ENCODE measurements at regions not wholly inside any gene's neighbourhood (a gene's known extent, or its start where the extent isn't known, plus 50 kb on each side); places are given as distances from the start of the nearest gene placed in this dataset.

DNA sequence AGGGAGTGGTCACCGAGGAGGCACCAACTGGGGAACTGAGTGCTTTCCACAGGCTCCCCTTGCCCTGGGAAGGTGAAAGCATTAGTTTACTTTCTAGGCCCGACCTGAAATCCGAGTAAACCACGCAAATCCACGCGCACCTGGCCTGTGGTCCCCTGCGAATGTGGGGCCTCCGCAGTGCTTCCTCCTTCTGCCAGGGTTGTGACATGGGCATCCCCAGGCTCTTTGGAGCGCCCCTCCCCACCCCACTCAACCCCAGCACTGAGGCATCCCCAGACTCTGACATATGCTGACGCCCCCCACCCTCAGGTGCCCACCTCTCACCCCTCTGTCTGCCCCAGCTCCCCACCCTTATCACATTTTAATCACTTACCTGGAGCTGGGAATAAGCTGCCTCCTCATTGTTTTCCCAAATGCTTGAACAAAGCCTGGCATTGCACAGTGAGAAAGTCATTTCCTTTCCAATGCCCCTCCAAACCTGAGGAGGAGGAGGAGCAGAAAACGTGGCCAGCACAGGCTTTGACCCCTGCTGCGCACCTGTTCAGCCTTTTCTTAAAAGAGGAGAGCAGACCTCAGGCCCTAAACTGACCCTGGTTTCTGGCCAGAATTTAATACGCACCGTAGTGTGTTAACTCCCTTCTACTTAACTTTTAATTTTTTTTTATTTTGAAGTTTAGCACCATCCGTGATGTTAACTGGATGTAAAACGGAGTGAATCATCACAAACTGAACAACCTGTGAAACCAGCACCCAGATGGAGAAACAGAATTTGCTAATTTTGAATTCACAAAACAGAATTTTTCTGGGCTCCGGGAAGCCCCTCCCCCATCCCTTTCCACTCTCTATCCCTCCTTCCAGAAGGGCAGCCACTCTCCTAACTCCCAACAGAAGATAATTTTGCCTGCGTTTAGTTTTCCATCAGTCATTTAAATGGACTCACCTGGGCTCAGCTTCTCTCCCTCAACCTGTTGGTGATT is 129.4 kb downstream of the WDR11 start:
- Histone ChIP-seq H3K27me3 (peaks cover 5% of the 10 kb centered on the region), H3K4me1 (peaks cover 13 to 22% (median 19%) of the 10 kb centered on the region in 4 donors), H3K4me3 (no peak overlapping the region), H3K9me3 (no peaks in the 10 kb centered on the region), H3K36me3 (no peaks in the 10 kb centered on the region), H3K27ac (peak overlapping the region in 2 of 4 donors; percentile 6 to 65)
- in situ Hi-C loops (cut with MboI; ENCODE audit: low pct_ligation_motif_present in 1 of 4, low pct_unique_long_range_greater_than_20kb in 1 of 4, low sequenced_read_pairs in 3 of 4): no loop called here
- intact Hi-C loops (cut with DNase I; ENCODE audit: low total_unique reads): no loop called here
- TF ChIP-seq EP300 (IDR thresholded peaks at IDR 0.05; ENCODE audit: low read depth) (no peak), POLR2AphosphoS5 (IDR thresholded peaks at IDR 0.05) (no peak), POLR2A (IDR thresholded peaks at IDR 0.05) (no peak)
- TF ChIP-seq, protein P1, sequence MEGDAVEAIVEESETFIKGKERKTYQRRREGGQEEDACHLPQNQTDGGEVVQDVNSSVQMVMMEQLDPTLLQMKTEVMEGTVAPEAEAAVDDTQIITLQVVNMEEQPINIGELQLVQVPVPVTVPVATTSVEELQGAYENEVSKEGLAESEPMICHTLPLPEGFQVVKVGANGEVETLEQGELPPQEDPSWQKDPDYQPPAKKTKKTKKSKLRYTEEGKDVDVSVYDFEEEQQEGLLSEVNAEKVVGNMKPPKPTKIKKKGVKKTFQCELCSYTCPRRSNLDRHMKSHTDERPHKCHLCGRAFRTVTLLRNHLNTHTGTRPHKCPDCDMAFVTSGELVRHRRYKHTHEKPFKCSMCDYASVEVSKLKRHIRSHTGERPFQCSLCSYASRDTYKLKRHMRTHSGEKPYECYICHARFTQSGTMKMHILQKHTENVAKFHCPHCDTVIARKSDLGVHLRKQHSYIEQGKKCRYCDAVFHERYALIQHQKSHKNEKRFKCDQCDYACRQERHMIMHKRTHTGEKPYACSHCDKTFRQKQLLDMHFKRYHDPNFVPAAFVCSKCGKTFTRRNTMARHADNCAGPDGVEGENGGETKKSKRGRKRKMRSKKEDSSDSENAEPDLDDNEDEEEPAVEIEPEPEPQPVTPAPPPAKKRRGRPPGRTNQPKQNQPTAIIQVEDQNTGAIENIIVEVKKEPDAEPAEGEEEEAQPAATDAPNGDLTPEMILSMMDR (IDR thresholded peaks at IDR 0.05): no peak
- WGBS, 2 donors (ENCODE audit: low coverage in 1 of 2): 69 to 80% methylated on average over 4 to 18 of the region's 18 CpGs
- no peak for DNase-seq

DNA sequence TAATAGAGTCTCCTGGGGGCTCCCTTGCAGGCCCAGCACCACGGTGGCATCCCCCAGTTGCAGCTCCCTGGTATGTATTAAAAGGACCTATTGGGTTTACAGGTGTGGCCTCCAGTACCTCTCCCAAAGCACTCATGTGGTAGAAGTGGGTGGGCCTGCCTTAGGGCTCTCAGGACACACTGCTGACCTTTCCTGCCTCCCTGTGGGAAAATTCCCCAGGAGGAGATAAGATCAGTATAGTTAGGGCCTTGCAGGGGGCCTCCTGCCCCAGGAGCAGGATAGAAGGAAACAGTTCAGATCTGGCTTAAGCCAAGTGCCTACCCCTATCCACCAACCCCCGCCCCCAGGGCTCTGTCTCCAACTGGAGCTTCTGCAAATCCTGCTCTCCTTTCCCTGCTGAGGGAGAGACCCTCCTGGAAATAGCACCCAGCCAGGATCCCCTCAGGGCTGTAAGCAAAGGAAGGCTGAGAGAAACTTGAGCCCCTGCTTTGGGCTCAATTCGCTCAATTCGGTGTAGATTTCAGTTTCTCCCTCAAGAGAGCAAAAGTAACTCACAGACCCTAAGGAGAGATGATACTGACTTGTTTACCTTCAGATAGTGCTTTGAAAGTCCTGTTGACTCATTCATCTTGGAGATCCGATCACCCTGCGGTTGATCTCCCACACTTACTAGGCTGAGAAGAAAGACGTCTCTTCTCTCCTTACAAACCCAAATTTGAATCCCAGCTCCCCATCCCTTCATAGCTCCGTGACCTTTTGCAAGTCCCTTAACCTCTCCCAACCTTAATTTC is 130.6 kb downstream of the WDR11 start:
- intact Hi-C loops (cut with DNase I; ENCODE audit: low total_unique reads) (no loop called here), in situ Hi-C loops (cut with MboI; ENCODE audit: low pct_ligation_motif_present in 1 of 4, low pct_unique_long_range_greater_than_20kb in 1 of 4, low sequenced_read_pairs in 3 of 4) (no loop called here)
- WGBS, 2 donors (ENCODE audit: low coverage in 1 of 2): 77 to 87% methylated on average over 4 to 8 of the region's 8 CpGs
- DNase-seq: no peak
- peaks cover 13 to 22% (median 19%) of the 10 kb centered on the region in 4 donors for H3K4me1 ChIP-seq
- TF ChIP-seq POLR2AphosphoS5 (IDR thresholded peaks at IDR 0.05) (no peak), POLR2A (IDR thresholded peaks at IDR 0.05) (no peak), EP300 (IDR thresholded peaks at IDR 0.05; ENCODE audit: low read depth) (no peak)
- TF ChIP-seq, protein P1 (IDR thresholded peaks at IDR 0.05): no peak
- no peaks in the 10 kb centered on the region for H3K36me3 ChIP-seq
- H3K27me3 ChIP-seq: peaks cover 5% of the 10 kb centered on the region
- no peak overlapping the region for H3K27ac ChIP-seq
- no peaks in the 10 kb centered on the region for H3K9me3 ChIP-seq
- no peak overlapping the region for H3K4me3 ChIP-seq

DNA sequence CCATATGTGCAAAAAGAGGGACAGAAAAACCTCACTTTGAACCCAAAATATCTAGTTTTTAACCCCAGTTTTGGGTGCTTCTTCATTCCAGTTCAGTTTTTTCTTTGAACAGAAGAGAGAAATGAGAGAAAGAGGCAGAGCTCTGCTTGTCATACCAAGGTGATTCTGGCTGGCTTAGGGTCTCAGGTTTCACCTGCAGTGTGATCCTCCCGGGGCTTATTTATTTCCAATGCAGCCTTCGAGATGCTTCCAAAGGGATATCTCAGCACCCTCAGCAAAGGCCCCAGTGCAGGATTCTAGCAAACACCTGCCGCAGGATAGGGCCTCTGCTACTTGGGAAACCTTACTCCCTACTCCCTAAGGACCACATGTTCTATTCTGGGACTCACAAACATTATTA is 131.3 kb downstream of the WDR11 start:
- in situ Hi-C loops (cut with MboI; ENCODE audit: low pct_ligation_motif_present in 1 of 4, low pct_unique_long_range_greater_than_20kb in 1 of 4, low sequenced_read_pairs in 3 of 4): no loop called here
- 72 to 86% methylated on average over 3 of the region's 3 CpGs for WGBS, 2 donors (ENCODE audit: low coverage in 1 of 2)
- Histone ChIP-seq H3K4me1 (peaks cover 13 to 22% (median 19%) of the 10 kb centered on the region in 4 donors), H3K27me3 (peaks cover 5% of the 10 kb centered on the region), H3K27ac (no peak overlapping the region), H3K4me3 (no peak overlapping the region), H3K36me3 (no peaks in the 10 kb centered on the region), H3K9me3 (no peaks in the 10 kb centered on the region)
- intact Hi-C loops (cut with DNase I; ENCODE audit: low total_unique reads): no loop called here
- TF ChIP-seq POLR2AphosphoS5 (IDR thresholded peaks at IDR 0.05): no peak
- no peak for TF ChIP-seq EP300 (IDR thresholded peaks at IDR 0.05; ENCODE audit: low read depth)
- TF ChIP-seq, protein P1 (IDR thresholded peaks at IDR 0.05): no peak
- TF ChIP-seq POLR2A (IDR thresholded peaks at IDR 0.05): no peak
- DNase-seq: no peak

DNA sequence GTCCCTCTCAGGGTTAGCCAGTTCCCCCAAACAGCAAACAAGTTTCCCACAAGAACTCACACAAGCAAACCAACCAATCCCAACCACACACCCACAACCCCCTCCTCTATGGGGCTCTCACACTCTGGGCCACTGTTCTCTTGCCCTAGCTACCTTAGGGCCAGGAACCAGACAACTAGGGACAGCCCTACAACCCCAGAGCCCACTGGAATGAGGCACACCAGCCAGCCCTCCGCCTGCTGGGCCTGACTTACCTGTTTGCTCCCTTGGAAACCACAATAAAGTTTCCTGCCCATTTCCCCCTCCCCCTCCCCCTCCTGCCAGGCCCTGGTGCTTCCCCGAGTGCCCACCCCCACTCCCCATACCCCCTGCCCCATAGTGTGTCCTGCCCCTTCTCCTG is 132.6 kb downstream of the WDR11 start:
- no peaks in the 10 kb centered on the region for H3K36me3 ChIP-seq
- no peak overlapping the region for H3K27ac ChIP-seq
- no peak overlapping the region for H3K4me3 ChIP-seq
- peaks cover 6 to 15% (median 10%) of the 10 kb centered on the region in 4 donors for H3K4me1 ChIP-seq
- no peak for DNase-seq
- intact Hi-C loops (cut with DNase I; ENCODE audit: low total_unique reads) (no loop called here), in situ Hi-C loops (cut with MboI; ENCODE audit: low pct_ligation_motif_present in 1 of 4, low pct_unique_long_range_greater_than_20kb in 1 of 4, low sequenced_read_pairs in 3 of 4) (no loop called here)
- WGBS, 2 donors (ENCODE audit: low coverage in 1 of 2): 88% methylated on average over 1 of the region's 2 CpGs; no CpG with 5 or more reads in 1 of the 2 donors
- H3K27me3 ChIP-seq: peaks cover 5% of the 10 kb centered on the region
- no peaks in the 10 kb centered on the region for H3K9me3 ChIP-seq
- TF ChIP-seq POLR2A (IDR thresholded peaks at IDR 0.05): no peak
- TF ChIP-seq EP300 (IDR thresholded peaks at IDR 0.05; ENCODE audit: low read depth): no peak
- TF ChIP-seq, protein P1 (IDR thresholded peaks at IDR 0.05): no peak
- no peak for TF ChIP-seq POLR2AphosphoS5 (IDR thresholded peaks at IDR 0.05)
